Heart left ventricle (tissue), 13 donors: ENCODE measurements at regions not wholly inside any gene's neighbourhood (a gene's known extent, or its start where the extent isn't known, plus 50 kb on each side); places are given as distances from the start of the nearest gene placed in this dataset.

Experiments
- CTCF ChIP-seq, 12 donors: fragments of 200-600 bp; sonication (generic) in 4 of 12; IDR thresholded peaks; one replicate each; pipeline versions ENCODE4 v1.5.0 to v1.8.0; 2018 to 2022; ENCODE audit warnings: antibody characterized with exemption in 12 of 12, mild to moderate bottlenecking in 5 of 12
- POLR2A ChIP-seq, 2 donors: fragments of 450-650 bp; IDR thresholded peaks; one replicate each; pipeline ENCODE4 v1.6.1; 2017; ENCODE audit warnings: antibody characterized with exemption in 2 of 2, mild to moderate bottlenecking in 2 of 2, moderate library complexity in 2 of 2
- donor health status: ischemic (EF 13 %, LVEDD 7.1; RV severe dilation, severe dysfunction).
- donor health status: DM: no; HTN: yes; CAD: no.
- donor health status: DM: no; HTN: no; CAD: no.
- donor health status: ischemic (EF 25% LVEDD 6.9; RV normal size, moderate dysfunction).
- donor health status: ischemic (EF 25% LVEDD 5.7; RV mildly dilated, moderate dysfunction).
- donor health status: ischemic (EF 35%, LVEDD 5.7; RV mildly dilated, moderate dysfunction).
- donor health status: nonischemic (EF 11% LVEDD 7.7; RV severe dilation, severe dysfunction).
- donor health status: DM: yes; HTN: yes; CAD: no.
- donor health status: PGD.
- donor health status: ischemic (EF 29% LVEDD 5.4; RV normal size, mild dysfunction).
- donor health status: nonischemic (EF 23%, LVEDD 6.1; RV moderate dilation, normal function).

- TF ChIP-seq CTCF (IDR thresholded peaks at IDR 0.05) (no peak), POLR2A (IDR thresholded peaks at IDR 0.05) (no peak)
These were observed 85.7 kb upstream of the NIPBL start for GRCh38 chr5:36790847-36791246.
